GM12892 (cell line): ENCODE measurements at regions not wholly inside any gene's neighbourhood (a gene's known extent, or its start where the extent isn't known, plus 50 kb on each side); places are given as distances from the start of the nearest gene placed in this dataset.
A peak's percentile ranks its signal among the peaks of the same experiment; 100 is the strongest.
"Not testable (repeated sequence)": the region's sequence is repeated elsewhere in the genome, so short reads cannot be mapped to it uniquely, and the experiment has no call there.

Source experiments
- DNase-seq: peaks from one replicate; pipeline ENCODE4 v3.0.0; 2011; ENCODE audit not compliant: insufficient read length
- FAIRE-seq: peaks from 2 replicates; lab custom pipeline; 2011; peaks lifted over from hg19 to GRCh38; lab: Jason Lieb, UNC
- POLR2A ChIP-seq: IDR thresholded peaks from 2 replicates; pipeline ENCODE4 v1.6.1; 2011; ENCODE audit warnings: low read depth, low read length, control low read depth
- POLR2AphosphoS5 ChIP-seq: IDR thresholded peaks from 2 replicates; pipeline ENCODE4 v1.6.1; 2011; ENCODE audit warnings: low read depth, low read length, control low read depth
- TAF1 ChIP-seq: IDR thresholded peaks from 2 replicates; pipeline ENCODE4 v1.6.1; 2011; ENCODE audit warnings: low read depth, mild to moderate bottlenecking, control low read depth, low read length, borderline replicate concordance

GRCh38 chr7:20466543-20467021, 135.9 kb downstream of the ITGB8 start:
- DNase-seq (no peak), FAIRE-seq (peak; percentile 9)
- TF ChIP-seq POLR2A, result no peak
- no peak for TF ChIP-seq TAF1
- no peak for TF ChIP-seq POLR2AphosphoS5

GRCh38 chr7:20470082-20470481, 139.4 kb downstream of the ITGB8 start:
- FAIRE-seq (no peak), DNase-seq (no peak)
- TF ChIP-seq POLR2AphosphoS5 (no peak), POLR2A (no peak), TAF1 (no peak)

DNA sequence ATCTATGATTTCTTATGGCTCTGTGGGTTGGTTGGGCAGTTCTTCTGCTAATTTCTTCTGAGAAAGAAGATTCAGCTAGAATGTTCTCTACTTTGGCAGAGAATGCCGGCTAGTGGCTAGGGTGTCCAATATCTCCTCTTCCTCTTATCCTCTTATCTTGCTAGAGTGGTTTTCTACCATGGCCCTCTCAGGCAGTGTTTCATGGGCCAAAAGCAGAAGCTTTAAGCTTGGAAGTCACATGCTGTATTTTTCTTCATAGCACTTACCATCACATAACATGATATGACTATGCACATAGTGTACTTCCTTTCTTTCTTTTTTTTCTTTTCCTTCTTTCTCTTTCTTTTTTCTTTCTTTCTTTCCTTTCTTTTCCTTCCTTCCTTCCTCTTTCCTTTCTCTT, 140.0 kb downstream of the ITGB8 start:
- no peak for TF ChIP-seq POLR2A
- no peak for TF ChIP-seq POLR2AphosphoS5
- TF ChIP-seq TAF1, result no peak
- FAIRE-seq (no peak), DNase-seq (no peak)

DNA sequence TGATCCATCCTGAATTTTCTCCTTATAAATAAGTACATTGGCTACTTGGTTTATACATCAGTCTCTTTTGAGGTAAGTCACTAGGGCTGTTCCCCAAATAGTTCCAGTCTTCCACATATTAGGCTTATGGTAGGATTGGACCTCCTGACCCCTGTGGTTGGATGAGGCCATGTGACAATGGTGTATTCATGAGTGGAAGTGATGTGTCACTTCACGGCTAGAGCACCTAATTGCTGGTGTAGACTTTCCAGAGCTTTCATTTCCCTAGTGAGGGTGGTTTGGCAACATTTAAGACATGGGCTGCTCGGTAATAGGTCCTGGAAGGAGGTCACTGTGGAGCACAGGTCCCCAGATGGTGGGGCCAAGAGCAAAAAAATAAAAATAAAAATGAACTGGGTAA, 141.2 kb upstream of the ABCB5 start:
- FAIRE-seq (no peak), DNase-seq (no peak)
- no peak for TF ChIP-seq TAF1
- no peak for TF ChIP-seq POLR2AphosphoS5
- TF ChIP-seq POLR2A, result no peak

DNA sequence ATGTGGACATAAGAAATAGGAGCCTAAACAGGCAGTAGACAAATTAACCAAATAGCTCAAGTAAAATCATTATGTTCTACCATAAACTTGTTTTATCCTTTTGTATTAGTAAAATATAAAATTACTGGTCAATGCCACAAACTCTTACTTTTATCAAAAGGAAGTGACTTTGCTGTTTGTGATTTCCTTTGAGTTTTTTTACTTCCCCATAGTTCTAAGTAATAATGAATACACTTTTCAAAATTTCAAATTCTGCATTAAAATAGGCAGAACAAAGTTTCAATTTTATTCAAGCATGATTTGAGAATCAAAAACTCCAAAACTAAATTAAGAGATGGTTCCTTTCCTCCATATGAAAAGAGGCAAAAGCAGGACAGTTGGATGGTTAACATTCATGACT, 139.7 kb upstream of the ABCB5 start:
- FAIRE-seq (no peak), DNase-seq (no peak)
- no peak for TF ChIP-seq POLR2AphosphoS5

GRCh38 chr7:20477067-20477466, 138.4 kb upstream of the ABCB5 start:
- TF ChIP-seq POLR2AphosphoS5 (no peak), POLR2A (no peak), TAF1 (no peak)
- FAIRE-seq (no peak), DNase-seq (no peak)

- TF ChIP-seq TAF1 (no peak), POLR2A (no peak), POLR2AphosphoS5 (no peak)
- FAIRE-seq, result no peak
These were observed 135.8 kb upstream of the ABCB5 start for GRCh38 chr7:20479706-20480105.

GRCh38 chr7:20482071-20482470, 133.4 kb upstream of the ABCB5 start:
- DNase-seq (no peak), FAIRE-seq (no peak)
- TF ChIP-seq POLR2A, result no peak
- TF ChIP-seq TAF1, result no peak

More at GRCh38 chr7:20479706-20480105, 135.8 kb upstream of the ABCB5 start:
- DNase-seq, result no peak

DNA sequence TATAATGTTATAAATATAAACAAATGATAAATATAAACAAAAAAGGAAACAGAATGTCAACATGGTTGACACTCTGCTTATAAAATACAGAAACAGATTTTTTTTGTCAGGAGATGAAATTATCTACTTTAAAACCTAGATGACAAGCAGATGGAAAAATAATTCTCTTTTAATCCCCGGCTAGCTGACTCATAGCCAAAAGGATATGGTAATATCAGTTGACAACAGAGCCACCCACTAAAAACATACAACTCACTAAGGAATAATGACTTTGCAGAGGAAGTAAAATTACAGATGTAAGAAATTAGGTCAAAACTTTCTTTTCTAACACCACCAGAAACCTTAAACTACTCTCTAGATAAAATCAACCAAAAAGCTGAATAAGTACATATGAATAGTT, 131.1 kb upstream of the ABCB5 start:
- no peak for FAIRE-seq
- DNase-seq, result no peak
- TF ChIP-seq POLR2AphosphoS5 (no peak), POLR2A (no peak), TAF1 (no peak)

DNA sequence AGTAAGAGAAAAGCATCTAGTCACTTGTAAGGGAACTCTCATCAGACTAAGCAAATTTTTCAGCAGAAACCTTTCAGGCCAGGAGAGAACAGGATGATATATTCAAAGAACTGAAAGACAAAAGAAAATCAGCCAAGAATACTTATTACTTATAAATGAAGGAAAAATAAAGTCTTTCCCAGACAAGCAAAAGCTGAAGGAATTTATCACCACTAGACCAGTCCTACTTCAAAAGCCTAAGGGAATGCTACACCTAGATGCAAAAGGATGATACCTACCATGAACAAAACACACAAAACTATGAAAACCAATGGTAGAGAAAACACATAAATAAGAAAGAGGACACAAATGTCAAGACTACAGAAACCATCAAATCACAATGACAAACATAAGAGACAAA, 126.6 kb upstream of the ABCB5 start:
- FAIRE-seq (no peak), DNase-seq (no peak)
- TF ChIP-seq POLR2A (no peak), POLR2AphosphoS5 (no peak), TAF1 (no peak)

DNA sequence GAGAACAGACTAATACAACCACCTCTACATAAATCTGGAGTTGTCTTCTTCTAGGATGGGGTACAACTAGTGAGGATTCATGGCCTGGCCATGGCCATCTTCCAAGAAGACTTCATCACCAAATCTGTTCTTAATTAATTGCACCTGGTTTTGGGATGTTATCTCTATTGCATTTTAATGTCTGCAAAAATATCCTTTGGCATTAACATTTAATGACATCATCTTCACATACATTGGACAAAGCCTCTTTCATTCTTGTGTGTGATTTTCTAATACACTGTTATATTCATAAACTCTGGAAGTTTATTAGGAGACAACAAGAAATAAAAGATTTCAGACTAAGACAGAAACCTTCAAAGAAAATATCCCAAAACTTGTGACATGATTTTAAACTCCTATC, 124.2 kb upstream of the ABCB5 start:
- FAIRE-seq (no peak), DNase-seq (no peak)
- TF ChIP-seq POLR2AphosphoS5 (no peak), TAF1 (no peak), POLR2A (no peak)

GRCh38 chr7:20494566-20494965, 120.9 kb upstream of the ABCB5 start:
- DNase-seq, result no peak
- TF ChIP-seq POLR2A, result no peak
- no peak for TF ChIP-seq POLR2AphosphoS5
- no peak for TF ChIP-seq TAF1
- no peak for FAIRE-seq

GRCh38 chr7:20501473-20501872, 114.0 kb upstream of the ABCB5 start:
- FAIRE-seq, result not testable (repeated sequence)

More at GRCh38 chr7:20501473-20501872, 114.0 kb upstream of the ABCB5 start:
- DNase-seq, result not testable (repeated sequence)
